NCI-H146 treated with DMSO at 0.1 percent for 48 hours (cell line): ENCODE measurements at regions not wholly inside any gene's neighbourhood (a gene's known extent, or its start where the extent isn't known, plus 50 kb on each side); places are given as distances from the start of the nearest gene placed in this dataset.
"Not testable (repeated sequence)": the region's sequence is repeated elsewhere in the genome, so short reads cannot be mapped to it uniquely, and the experiment has no call there.

ENCODE experiments used
- DNase-seq: peaks from one replicate; lab custom pipeline; 2025; ENCODE audit not compliant: unreplicated experiment; lab: John Stamatoyannopoulos, UW

DNA sequence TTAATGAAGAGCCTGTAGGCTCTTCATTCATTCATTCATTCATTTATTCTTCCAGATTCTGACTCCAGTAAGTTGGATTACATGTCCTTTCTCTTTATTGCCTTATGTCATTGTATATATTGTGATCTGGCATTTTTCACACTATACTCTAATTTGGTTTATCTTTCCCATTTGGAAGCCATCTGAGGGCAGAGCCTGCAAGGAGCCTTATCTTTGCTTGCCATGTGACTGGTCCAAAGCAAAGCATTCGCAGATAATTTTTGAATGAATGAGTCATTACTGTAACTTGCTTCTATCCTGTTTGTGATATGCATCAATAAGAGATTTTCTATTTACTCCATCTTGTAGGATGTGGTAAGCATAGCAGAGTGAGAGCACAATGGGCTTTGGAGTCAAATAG, 108.4 kb upstream of the DAB1 start:
- no peak for DNase-seq

DNA sequence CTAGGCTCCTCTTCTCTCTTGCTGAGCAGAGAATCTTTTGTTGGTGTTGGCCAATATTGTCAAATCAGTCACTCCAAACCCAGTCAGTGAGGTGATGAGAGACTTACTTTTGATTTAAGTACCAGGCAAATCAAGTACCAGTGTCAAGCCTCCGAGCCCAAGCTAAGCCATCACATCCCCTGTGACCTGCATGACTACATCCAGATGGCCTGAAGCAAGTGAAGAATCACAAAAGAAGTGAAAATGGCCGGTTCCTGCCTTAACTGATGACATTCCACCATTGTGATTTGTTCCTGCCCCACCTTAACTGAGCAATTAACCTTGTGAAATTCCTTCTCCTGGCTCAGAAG, 107.0 kb upstream of the DAB1 start:
- DNase-seq = not testable (repeated sequence)

DNA sequence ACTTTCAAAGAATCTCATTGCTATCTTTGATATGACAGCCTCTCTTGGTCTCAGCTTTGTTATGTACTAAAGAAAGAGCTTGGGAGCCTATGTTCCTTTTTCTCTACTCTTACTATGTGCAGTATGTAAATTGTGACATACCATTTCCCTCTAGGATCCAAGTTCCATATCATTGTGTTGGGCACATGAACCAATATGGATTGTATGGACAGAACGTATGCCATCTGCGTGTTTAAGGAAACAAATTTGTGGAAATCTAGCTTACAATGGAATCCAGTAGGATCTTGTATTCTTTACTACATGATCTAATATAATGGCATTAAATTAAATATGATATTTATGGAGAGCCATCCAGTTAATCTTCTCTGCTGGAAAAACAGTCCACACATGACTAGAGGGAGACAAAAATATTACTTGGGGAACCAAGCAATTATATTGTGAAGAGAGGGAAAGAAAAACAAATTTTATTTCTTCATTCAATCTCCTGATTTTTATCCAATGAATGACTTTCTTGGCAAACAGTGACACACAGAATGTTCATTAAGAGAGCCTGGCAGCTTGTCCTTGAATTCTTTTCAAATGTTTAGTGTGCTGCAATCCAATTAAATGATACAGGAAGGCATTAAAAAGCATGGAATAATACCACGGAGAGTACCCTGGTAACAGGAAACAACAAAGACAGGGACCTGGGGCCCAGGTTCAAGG, 106.5 kb upstream of the DAB1 start:
- no peak for DNase-seq

GRCh38 chr1:57522575-57522974, 98.7 kb upstream of the DAB1 start:
- no peak for DNase-seq

- DNase-seq = no peak
Observed at GRCh38 chr1:57520743-57521515, 97.1 kb upstream of the DAB1 start.

GRCh38 chr1:57518496-57518895, 94.6 kb upstream of the DAB1 start:
- no peak for DNase-seq

DNA sequence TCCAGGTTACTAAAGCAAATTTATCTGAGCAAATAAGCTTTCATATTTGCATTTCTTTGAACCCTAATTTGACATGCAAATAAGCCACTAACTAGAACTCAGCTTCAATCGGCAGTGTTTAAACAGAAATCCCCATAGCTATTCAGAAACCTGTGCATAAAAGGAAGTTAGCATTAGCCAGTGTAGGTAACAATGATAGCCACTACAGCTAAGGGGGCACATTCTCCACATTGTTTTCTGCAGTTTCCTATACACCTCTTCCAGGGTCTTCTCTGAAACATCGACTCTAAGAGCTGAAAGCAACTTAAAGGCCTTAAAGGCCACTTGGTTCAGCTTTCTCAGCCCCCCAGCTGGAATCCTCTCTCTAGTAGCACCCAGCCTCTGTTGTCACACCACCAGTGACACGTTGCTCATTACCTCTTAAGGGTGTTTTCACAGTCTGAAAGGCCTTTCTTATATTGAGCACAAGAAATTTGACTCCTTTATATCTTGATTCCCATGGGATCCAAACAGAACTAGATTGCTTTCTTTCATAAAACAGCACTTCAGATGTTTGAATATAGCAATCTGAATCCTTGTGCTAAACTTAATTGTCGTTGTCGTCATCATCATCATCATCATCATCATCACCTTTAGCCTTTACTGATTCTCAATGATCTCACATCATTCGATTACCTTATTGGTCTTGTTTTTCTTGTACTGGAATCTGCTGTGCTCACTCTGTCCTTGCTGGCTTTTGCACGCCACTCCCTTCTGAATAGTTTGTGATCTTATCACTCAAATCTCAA, 93.9 kb upstream of the DAB1 start:
- no peak for DNase-seq

DNA sequence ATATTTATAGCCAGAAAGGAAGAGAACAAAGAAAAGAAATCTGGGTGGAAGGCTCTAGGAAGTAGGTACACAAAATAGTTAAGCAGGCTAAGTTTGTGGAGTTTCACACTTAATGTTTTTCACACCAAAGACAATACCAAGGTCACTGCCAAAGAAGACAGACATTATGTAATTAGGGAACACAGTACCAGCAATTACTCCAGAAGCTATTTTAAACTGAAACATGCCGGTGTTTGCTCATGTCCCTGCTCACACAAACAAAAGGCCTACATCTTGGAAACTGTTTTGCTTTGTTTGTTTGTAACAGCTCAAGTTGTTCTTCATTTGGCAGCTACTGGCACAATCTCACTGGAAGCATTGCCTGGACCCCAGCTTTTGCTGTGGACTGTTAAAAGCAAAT, 88.5 kb upstream of the DAB1 start:
- DNase-seq = no peak

- no peak for DNase-seq
Observed at GRCh38 chr1:57506941-57507340, 83.1 kb upstream of the DAB1 start.

GRCh38 chr1:57503337-57503736, 79.5 kb upstream of the DAB1 start:
- no peak for DNase-seq

DNA sequence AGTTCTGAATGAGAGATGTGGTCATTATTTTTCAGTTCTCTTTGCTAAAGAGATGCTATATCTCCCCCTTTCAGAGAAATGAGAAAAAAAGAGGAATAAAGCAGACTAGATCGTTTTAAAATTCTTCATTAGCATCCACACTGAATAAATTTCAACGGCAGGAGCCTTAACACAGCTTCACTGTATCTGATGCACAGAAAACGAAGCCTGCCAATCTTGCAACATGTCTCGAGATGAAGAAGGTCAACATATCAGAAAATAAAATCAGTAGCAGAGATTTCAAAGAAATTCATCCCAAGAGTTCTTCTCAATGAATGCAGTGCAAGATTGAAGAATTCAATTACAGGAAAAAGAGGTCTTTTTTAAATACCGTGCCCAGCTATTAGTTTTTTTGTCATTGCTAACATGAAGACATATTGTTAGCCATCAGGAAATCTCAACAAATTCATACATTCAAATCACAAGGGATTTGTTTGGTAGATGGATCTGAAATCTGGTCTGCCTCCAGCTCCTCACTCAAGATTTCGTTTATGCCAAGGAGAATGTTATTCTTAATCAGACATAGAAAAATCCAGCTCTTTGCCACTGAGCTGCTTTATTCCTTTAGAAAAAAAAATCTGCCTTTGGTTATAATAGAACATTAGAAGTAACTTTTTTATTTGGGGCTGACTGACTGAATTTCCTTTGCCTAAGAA, 76.4 kb upstream of the DAB1 start:
- no peak for DNase-seq

DNA sequence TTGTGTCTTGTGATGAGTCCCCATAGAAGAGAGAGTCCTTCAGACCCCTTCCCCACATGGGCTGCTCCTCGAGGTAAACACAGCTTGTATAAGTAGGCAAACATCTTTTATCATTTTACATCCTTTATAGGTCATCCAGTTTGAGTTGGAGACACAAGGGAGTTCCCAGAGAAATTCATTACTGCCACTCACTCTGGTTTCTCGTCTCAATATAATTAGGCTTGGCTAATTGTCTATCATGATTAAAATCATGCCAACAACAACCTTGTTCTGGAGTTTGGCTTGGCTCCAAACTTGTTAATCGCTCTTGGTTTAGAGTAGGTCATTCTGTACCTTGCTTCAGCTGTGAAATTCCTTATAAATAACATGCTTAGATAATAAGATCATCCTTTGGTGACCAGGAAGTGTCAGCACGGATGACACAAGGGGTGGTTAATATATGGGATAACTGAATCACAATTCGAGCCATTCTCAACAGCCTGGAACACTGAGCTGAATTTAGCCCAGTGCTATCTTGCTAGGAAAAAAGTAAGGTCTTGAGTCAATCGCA, 70.7 kb upstream of the DAB1 start:
- DNase-seq = no peak

DNA sequence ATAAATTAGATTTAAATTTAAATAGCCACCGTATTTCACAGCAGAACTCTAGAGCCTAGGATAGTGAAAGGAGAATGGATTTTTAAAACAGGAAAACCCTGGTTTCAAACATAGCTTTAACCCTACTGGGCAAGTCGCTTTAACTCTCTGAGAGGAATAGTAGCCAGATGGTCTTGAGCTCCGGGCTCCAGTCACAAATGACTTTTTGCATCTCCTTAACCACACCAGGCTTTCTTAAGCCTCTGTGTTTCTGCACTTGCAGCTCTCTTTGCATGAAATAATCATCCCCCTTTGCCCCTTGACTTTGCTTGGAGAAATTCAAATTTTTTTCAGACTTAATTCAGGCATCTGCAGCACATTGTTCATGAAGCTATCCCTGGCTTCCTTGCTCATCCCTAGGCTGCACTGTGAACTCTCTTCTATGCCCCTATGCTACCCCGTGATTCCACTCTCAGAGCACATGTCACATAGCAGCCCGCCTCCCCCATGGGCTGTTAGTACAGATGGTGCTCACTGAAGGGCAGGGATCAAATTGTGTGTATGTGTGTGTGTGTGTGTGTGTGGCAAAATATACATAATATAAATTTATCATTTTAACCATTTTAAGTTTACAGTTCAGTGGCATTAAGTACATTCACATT, 68.8 kb upstream of the DAB1 start:
- DNase-seq = no peak

DNA sequence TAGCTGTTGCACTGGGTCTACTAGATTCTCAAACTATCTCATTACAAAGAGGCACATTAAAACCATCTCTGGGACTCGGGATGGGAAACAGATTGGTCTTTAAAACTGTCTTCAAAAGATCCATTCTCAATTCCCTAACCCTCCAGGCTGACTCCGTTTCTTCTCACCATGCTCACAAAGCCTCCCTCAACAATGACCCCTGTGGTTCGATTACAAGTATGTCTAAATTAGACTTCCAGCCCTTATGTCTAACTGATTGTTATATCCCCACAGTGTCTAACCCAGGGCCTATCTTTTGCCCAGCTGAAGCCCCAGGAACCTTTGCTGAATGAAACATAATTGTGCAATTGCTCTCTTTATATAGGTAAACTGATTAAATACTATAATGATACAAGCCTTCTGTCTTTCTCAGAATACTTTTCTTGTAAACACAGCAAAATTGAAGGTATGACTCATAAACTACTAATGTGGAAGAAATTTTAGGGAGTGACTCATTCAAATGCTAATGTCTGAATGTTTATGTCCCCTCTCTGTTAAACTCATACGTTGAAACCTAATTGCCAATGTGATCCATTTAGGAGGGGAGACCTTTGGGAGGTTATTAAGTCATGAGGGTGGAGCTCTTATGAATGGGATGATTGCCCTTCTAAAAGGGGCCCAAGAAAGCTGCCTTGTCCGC, 65.6 kb upstream of the DAB1 start:
- no peak for DNase-seq

- no peak for DNase-seq
Observed at GRCh38 chr1:57485643-57486042, 61.8 kb upstream of the DAB1 start.

GRCh38 chr1:57483954-57484353, 60.1 kb upstream of the DAB1 start:
- DNase-seq = no peak

DNA sequence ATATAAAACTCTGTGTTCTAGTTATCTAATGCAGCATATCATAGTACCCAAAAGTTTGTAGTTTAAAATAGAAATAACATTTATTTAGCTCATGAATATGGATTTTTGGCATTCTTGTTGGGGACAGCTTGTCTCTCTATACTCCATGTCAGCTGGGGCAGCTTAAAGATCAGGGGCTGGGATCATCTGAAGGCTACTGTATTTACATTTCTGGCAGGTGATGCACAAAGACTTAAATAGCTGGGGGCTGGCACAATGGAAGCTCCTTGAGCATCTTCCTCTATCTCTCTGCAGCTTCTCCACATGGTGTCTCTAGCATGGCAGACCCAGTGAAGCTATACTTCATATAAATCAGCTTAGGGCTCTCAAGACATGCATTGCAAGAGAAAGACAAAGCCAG, 55.6 kb upstream of the DAB1 start:
- DNase-seq = no peak

DNA sequence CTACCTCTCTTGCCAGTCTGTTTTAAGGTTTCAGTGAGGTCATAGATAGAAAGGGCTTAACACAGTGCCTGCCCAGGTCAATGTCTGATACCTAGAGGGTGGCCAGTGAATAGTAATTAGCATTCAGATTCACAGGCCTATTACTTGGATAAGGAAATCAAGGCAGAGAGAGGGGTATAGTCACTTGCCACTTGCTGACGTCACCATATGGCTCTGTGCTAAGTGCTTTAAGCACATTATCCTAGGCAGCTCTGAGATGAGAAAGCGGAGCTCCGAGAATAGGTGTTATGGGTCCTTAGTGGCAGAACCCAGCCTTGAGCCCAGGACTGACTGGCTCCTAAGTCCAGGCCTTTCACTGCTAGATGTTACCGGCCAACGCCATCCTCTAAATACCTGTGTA, 51.5 kb upstream of the DAB1 start:
- no peak for DNase-seq

DNA sequence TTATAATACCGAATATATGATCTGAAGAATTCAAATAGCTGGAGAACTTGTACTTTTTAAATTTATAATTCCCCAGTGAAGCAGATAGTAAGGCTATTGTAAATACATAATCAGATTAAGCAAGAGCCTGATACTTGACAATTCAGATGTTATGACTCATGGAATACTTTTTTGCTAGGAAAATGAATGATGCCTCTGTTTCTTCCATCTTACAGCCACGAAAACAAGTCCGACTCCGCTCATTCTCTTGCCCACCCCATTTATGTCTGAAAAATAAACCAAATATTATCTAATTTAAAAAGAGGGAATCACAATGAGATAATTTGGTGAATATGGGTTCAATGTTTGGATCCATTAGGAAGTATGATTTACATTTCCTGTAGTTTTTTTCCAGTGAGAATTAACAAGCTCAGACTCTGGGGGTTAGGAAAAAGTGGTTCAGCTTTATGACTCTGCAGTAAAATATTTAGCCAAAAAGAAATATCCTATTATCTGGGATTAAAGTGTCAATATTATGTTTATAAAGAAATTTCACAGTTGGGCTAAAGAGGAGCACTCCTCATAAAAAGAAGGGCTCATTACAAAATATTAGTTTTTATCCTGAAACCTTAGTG, 50.4 kb upstream of the DAB1 start:
- no peak for DNase-seq
